Panc1 (cell line): ENCODE measurements at regions not wholly inside any gene's neighbourhood (a gene's known extent, or its start where the extent isn't known, plus 50 kb on each side); places are given as distances from the start of the nearest gene placed in this dataset.

Experiments used
- POLR2AphosphoS5 ChIP-seq: IDR thresholded peaks from 2 replicates; pipeline ENCODE4 v1.6.1; 2012; ENCODE audit warnings: mild to moderate bottlenecking, low read depth, low read length, moderate library complexity
- SIN3A ChIP-seq: IDR thresholded peaks from 2 replicates; pipeline ENCODE4 v1.6.1; 2012; ENCODE audit warnings: low read depth, mild to moderate bottlenecking, low read length, moderate library complexity, borderline replicate concordance; ENCODE audit not compliant: insufficient read depth
- TF ChIP-seq, protein P1 (sequence below): fragments of 450-650 bp; IDR thresholded peaks from 2 replicates; pipeline ENCODE4 v1.5.1; 2017; ENCODE audit warnings: mild to moderate bottlenecking
- TF ChIP-seq, protein P2 (sequence below), 2 experiments: IDR thresholded peaks; 2 replicates each; pipeline ENCODE4 v1.6.1; 2011 to 2012; ENCODE audit warnings: low read depth in 2 of 2, control low read depth in 1 of 2, low read length in 1 of 2, mild to moderate bottlenecking in 1 of 2, moderate library complexity in 1 of 2; ENCODE audit not compliant: insufficient read depth in 1 of 2

DNA sequence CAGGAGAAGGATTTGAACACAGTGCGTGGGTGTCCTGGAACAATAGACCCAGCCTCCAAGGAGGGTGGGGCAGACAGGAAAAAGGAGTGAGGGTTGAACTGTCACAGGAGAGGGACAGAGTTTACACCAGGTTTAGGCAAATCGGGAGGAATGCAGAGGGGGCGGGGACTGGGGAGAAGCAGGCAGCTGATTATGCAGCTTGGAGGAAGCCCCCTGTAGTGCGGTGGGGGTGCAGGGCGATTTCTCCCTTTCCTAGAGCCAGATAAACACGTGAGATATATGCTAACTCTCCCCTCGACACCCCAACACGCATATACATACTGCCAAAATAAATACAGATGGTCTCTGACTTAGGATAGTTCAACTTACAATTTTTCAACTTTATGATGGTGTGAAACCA is 108.6 kb upstream of the PRR20G start:
- TF ChIP-seq SIN3A (no peak), POLR2AphosphoS5 (no peak)
- TF ChIP-seq, protein P1, sequence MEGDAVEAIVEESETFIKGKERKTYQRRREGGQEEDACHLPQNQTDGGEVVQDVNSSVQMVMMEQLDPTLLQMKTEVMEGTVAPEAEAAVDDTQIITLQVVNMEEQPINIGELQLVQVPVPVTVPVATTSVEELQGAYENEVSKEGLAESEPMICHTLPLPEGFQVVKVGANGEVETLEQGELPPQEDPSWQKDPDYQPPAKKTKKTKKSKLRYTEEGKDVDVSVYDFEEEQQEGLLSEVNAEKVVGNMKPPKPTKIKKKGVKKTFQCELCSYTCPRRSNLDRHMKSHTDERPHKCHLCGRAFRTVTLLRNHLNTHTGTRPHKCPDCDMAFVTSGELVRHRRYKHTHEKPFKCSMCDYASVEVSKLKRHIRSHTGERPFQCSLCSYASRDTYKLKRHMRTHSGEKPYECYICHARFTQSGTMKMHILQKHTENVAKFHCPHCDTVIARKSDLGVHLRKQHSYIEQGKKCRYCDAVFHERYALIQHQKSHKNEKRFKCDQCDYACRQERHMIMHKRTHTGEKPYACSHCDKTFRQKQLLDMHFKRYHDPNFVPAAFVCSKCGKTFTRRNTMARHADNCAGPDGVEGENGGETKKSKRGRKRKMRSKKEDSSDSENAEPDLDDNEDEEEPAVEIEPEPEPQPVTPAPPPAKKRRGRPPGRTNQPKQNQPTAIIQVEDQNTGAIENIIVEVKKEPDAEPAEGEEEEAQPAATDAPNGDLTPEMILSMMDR = no peak
- TF ChIP-seq, protein P2, sequence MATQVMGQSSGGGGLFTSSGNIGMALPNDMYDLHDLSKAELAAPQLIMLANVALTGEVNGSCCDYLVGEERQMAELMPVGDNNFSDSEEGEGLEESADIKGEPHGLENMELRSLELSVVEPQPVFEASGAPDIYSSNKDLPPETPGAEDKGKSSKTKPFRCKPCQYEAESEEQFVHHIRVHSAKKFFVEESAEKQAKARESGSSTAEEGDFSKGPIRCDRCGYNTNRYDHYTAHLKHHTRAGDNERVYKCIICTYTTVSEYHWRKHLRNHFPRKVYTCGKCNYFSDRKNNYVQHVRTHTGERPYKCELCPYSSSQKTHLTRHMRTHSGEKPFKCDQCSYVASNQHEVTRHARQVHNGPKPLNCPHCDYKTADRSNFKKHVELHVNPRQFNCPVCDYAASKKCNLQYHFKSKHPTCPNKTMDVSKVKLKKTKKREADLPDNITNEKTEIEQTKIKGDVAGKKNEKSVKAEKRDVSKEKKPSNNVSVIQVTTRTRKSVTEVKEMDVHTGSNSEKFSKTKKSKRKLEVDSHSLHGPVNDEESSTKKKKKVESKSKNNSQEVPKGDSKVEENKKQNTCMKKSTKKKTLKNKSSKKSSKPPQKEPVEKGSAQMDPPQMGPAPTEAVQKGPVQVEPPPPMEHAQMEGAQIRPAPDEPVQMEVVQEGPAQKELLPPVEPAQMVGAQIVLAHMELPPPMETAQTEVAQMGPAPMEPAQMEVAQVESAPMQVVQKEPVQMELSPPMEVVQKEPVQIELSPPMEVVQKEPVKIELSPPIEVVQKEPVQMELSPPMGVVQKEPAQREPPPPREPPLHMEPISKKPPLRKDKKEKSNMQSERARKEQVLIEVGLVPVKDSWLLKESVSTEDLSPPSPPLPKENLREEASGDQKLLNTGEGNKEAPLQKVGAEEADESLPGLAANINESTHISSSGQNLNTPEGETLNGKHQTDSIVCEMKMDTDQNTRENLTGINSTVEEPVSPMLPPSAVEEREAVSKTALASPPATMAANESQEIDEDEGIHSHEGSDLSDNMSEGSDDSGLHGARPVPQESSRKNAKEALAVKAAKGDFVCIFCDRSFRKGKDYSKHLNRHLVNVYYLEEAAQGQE (IDR thresholded peaks at IDR 0.05; ENCODE audit: insufficient read depth in 1 of 2, low read depth in 2 of 2, low read length in 1 of 2) = no peak
